ENCODE measurements at regions not wholly inside any gene's neighbourhood (a gene's known extent, or its start where the extent isn't known, plus 50 kb on each side); places are given as distances from the start of the nearest gene placed in this dataset.
"Not testable (repeated sequence)": the region's sequence is repeated elsewhere in the genome, so short reads cannot be mapped to it uniquely, and the experiment has no call there.

- not testable (repeated sequence) for DNase-seq
Measured at GRCh38 chr14:106185174-106185836, 658.9 kb downstream of the TMEM121 start.

- DNase-seq = peak; percentile 64
Measured at GRCh38 chr14:106185837-106186233, 659.5 kb downstream of the TMEM121 start.

GRCh38 chr14:106187216-106187615 is 660.8 kb downstream of the TMEM121 start:
- DNase-seq = no peak

GRCh38 chr14:106192701-106193100 is 666.3 kb downstream of the TMEM121 start:
- DNase-seq = peak; percentile 19

- peak; percentile 69 for DNase-seq
Measured at GRCh38 chr14:106196459-106196858, 670.1 kb downstream of the TMEM121 start.

- not testable (repeated sequence) for DNase-seq
Measured at GRCh38 chr14:106197264-106197663, 670.9 kb downstream of the TMEM121 start.

- no peak for DNase-seq
Measured at GRCh38 chr14:106199097-106199496, 672.7 kb downstream of the TMEM121 start.

- DNase-seq = peak; percentile 16
Measured at GRCh38 chr14:106200541-106201315, 674.3 kb downstream of the TMEM121 start.

GRCh38 chr14:106201376-106201775 is 675.0 kb downstream of the TMEM121 start:
- DNase-seq = no peak

GRCh38 chr14:106203438-106203837 is 677.1 kb downstream of the TMEM121 start:
- no peak for DNase-seq

GRCh38 chr14:106204063-106204462 is 677.7 kb downstream of the TMEM121 start:
- DNase-seq = no peak

GRCh38 chr14:106207316-106207715 is 680.9 kb downstream of the TMEM121 start:
- DNase-seq = no peak

GRCh38 chr14:106208794-106209193 is 682.4 kb downstream of the TMEM121 start:
- no peak for DNase-seq

- DNase-seq = peak; percentile 20
Measured at GRCh38 chr14:106209755-106210154, 683.4 kb downstream of the TMEM121 start.

GRCh38 chr14:106210650-106211049 is 684.3 kb downstream of the TMEM121 start:
- peak; percentile 38 for DNase-seq

- no peak for DNase-seq
Measured at GRCh38 chr14:106211334-106211900, 685.0 kb downstream of the TMEM121 start.

GRCh38 chr14:106215229-106215628 is 688.8 kb downstream of the TMEM121 start:
- DNase-seq = no peak

GRCh38 chr14:106216679-106217078 is 690.3 kb downstream of the TMEM121 start:
- DNase-seq = no peak

- DNase-seq = no peak
Measured at GRCh38 chr14:106218174-106218573, 691.8 kb downstream of the TMEM121 start.

GRCh38 chr14:106222311-106222710 is 695.9 kb downstream of the TMEM121 start:
- no peak for DNase-seq

GRCh38 chr14:106222731-106223130 is 696.3 kb downstream of the TMEM121 start:
- DNase-seq = no peak

GRCh38 chr14:106227793-106228192 is 701.4 kb downstream of the TMEM121 start:
- DNase-seq = no peak

GRCh38 chr14:106228541-106229158 is 702.3 kb downstream of the TMEM121 start:
- DNase-seq = peak; percentile 40

- DNase-seq = no peak
Measured at GRCh38 chr14:106230071-106230470, 703.7 kb downstream of the TMEM121 start.
